CD4-positive, alpha-beta T cell treated with Interleukin-17A for 1 hour (primary cell): ENCODE measurements at regions not wholly inside any gene's neighbourhood (a gene's known extent, or its start where the extent isn't known, plus 50 kb on each side); places are given as distances from the start of the nearest gene placed in this dataset.

Experiments
- DNase-seq: peaks from one replicate; pipeline ENCODE4 v3.0.0-alpha.2; 2020

DNA sequence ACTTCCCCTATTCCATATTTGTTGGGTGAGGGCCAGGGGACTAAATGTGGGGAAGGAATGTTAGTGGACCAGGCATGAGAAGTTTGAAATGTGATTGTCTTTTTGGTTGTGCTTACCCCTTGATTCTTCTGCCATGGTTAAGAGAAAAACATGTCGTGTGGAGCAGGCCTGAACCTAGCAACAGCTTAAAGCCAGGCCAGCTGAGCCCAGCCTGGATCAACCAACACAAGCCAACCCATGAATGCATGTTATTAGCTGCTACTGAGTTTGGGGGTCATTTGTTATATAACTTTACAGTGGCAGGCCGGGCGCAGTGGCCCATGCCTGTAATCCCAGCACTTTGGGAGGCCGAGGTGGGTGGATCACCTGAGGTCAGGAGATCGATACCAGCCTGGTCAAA lies 52.4 kb upstream of the TRIO start:
- DNase-seq, result no peak

DNA sequence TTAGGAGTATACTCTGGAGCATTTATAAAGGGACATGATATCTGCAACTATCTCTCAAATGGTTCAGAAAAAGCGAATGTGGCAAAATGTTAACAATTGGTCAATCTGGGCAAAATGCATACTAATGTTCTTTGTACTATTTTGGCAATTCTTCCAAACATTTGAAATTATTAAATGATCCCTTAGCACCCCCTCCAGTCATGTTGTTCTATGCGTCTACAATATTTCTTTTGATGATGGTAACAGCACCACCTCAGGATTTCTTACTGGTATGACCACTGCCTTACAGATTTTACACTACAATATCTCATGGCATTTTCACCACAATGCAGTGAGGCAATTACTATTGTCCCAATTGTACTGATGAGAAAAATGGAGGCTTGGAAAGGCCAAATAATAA lies 52.9 kb upstream of the TRIO start:
- no peak for DNase-seq

DNA sequence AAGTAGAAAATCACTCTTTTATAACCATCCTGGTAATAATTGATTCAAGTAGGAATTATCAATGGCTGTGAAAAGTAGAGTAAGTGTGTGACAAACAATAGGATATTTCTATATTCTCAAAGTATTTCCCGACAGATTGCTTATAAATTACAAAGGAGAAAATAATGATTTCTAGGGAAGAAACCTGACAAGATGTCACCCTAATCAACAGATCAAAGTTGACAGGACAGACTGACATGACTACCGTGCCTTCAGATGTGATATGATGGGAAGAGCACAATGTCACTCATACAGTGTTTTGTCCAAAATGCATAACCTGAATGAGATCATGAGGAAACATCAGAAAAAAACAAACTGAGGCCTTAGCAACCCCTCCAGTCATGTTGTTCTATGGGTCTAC lies 53.9 kb upstream of the TRIO start:
- DNase-seq, result no peak

DNA sequence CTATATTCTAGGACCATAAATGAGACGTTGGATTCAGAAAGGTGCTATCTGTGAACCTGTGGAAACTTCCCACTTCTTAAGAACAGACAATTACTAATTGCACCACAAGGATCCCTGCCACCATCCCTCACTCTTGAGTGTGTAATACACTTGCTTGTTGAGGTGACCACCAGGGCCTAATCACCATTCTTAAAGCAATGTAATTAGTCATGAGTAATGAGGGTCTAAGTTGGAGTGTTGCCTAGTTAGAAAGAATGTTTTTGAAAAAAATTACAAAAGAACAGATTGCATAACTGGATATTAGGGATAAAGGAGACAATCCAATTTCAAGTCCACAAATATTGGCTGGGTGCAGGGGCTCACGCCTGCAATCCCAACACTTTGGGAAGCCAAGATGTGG lies 56.9 kb upstream of the TRIO start:
- no peak for DNase-seq

DNA sequence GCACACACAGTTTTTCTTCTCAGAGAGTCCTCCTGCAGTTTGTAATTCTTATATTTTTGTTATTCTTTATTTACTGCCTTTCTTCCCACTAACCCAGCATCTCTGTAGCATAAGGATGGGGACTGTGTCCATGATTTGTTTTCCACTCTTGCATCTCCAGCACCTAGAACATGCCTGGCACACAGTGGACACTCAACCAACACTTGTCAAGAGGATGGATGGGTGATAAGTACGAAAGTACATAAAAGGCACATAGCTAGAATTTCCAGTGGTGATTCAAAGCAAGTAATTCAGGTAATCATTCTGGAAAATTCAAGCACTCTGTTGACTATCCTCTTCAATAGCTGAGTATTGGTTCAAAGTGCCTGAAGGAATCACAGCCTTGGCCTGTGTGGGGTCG lies 60.2 kb upstream of the TRIO start:
- DNase-seq, result no peak

DNA sequence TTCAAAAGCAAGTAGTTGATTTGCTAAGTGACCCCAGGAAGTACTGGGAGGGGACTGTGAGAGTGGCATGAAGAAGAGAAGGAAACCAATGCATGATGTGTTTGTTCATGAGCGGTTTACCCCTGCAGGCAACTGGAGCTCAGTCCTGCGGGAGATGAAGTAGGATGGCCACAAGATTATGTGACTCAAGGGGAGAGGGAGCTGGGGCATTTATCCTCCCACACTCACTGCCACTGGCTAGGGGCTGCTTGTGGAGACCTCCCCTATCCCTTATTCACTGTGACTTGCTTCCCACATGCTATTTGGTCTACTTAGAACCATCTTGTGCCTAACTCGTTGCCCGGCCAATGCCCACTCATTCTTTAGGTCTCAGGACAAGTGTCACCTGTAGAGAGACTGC lies 60.6 kb upstream of the TRIO start:
- no peak for DNase-seq

DNA sequence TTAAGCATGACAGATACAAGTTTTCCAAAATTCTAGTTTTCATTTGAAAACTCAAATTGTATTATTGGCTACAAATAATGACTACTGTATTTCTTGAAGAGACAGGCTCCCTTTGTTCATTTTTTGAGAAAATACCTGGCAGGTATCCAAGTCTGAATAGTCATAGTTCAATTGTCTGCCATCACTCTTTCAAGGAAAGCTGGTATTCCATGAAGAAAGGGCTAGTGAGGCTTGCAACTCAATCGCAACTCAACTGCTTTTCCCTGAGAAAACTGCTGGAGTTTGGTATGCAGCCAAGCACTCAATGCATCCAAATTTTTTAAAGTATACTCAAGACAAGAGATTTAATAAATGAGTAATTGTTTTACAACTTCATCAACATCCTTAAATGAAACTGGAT lies 61.4 kb upstream of the TRIO start:
- no peak for DNase-seq

DNA sequence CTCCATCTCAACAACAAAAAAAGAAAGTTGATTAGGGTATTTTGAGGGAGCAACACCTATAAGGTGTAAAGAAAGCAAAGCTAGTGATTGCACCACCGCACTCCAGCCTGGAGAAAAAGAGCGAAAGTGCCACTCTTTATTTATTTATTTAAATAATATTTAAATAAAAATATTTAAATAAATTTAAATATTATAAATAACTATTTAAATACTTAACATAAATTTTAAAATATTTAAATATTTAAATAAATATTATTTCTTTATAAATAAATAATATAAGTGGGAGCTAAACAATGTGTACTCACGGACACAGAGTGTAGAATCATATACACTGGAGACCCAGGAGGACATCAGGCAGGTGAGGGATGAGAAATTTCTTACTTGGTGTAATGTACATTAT lies 64.4 kb upstream of the TRIO start:
- DNase-seq, result no peak

DNA sequence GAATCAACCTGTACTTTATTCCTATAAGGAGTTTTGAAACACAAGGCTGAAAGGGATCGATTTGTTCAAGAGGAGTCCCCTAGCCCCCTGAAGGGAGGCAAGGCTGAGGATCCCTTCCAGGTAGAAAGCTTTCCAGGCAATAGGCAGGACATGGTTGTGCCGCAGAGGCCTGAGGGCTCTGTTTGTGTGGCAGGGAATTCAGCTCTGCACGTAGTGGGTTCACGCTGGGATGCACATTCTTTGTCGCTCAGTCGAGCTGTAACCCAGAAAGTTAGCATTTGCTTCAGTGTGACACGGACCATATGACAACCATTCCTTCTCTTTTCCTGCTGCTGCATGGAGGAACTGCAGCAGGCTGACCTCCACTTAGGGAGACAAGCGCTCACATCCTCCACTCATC lies 65.6 kb upstream of the TRIO start:
- no peak for DNase-seq

DNA sequence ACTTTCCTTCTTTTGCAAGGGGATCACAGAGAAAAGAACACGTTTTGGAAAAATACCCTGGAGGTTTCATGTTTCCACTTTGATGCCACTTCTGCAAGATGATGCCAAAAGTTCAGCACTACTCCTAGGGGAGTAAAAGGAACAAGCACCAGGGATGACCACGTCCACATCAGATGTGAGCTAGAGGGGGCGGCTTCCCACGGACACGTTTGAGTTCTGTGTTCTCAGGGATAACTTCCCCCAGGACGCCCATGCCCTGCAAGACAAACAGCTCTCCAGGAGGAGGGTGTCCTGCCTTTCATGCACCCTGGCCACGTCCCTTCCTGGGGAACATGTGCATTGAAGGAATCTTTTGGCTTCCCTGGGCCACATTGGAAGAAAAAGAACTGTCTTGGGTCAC lies 66.6 kb upstream of the TRIO start:
- no peak for DNase-seq

DNA sequence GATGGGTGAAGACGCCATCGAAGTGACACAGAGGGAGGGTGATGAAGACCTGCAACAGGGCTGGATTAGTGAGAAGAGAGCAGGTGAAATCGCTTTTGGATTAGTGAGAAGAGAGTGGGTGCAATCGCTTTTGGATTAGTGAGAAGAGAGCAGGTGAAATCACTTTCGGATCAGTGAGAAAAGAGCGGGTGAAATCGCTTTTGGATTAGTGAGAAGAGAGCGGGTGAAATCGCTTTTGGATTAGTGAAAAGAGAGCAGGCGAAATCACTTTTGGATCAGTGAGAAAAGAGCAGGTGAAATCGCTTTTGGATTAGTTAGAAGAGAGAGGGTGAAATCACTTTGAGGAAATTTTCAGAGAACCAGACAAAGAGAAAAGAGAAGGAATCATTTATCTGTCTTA lies 67.2 kb upstream of the TRIO start:
- DNase-seq, result no peak

DNA sequence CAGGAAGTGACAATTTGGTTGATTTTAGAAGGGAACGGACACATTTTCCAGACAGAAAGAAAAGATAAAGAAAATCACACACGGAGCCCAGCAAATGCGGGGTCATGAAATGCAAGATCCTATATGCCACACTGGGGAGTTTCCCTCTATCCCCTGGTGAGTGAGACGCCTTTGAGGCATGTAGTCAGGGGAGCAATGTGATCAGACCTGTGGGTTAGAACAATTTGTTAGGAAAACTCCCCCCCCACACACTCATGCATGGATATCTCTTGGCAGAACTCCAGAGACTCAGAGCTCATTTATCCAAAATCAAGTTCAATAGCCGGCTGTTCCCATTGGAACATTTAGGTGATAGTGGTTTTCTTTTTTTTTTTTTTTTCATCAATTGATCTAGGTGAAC lies 71.7 kb upstream of the TRIO start:
- DNase-seq, result no peak

DNA sequence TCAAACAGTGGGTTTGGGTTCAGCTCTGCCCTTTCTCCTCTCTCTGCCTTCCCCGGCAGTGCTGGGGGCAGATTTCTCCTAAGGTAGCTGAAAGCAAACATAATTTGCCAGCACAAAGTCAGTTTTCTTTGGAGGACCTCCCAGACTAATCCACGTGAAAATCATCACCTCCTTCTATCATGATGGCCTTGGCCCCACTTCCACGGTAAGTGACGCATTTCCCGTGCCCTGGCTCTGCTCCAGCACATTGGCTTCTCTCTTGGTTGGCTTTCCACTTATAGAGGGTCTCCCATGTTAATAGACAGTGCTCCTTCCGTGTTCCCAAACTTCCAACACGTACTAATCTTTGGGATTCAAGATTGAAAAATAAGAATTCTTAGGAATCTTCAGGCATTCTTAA lies 74.1 kb upstream of the TRIO start:
- no peak for DNase-seq

DNA sequence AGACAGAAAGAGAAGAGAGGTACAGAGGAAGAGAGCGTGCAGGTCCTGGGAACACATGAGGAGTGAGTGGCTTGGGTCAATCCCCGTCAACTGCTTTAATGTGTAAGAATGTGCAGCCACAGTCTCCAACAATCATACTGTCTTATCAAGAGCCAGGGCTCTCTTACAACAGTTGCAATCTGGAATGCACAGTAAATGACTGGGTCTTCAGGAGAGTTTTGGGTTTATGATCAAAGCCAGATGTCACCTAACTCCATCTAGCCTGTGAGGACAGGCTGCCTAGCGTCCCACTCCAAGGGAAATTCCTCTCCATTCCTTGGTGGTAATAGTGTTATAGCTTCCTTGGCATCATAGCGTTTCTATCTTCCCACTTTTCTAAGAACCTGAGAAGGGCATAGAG lies 75.0 kb upstream of the TRIO start:
- no peak for DNase-seq

DNA sequence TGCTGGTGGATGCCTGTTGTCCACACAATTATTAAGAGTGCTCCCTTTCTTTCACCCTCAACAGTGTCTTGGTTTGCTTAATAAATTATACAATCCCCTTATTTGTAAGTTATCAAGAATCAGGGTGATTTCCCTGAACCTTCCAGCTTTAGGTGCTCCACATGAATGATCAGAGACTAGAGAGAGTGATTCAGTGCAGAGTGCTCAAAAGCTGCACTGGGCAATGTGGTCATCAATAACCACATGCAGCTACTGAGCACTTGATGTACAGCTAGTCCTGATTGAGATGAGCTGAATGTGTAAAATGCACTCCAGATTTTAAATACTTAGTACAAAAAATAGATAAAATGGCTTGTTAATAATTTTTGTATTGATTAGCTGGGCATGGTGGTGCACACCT lies 76.8 kb upstream of the TRIO start:
- no peak for DNase-seq

DNA sequence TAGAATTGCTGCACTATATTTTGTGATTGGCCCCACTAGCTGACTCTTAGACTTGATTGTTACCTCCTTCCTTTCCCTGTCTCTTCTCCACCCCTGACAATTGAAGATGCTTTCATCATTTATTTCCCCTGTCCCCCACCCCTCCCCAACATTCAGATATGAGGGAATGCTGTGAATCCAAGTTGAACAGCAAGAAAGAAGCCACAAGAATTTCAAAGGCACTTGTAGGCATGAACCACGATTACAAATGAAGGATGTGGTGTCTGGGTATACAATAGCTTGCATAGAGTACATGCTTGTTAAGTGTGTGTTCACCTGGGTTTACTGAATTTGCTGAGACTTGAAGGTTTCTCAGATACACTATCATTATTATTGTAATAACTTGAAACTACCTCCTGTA lies 78.3 kb upstream of the TRIO start:
- no peak for DNase-seq

DNA sequence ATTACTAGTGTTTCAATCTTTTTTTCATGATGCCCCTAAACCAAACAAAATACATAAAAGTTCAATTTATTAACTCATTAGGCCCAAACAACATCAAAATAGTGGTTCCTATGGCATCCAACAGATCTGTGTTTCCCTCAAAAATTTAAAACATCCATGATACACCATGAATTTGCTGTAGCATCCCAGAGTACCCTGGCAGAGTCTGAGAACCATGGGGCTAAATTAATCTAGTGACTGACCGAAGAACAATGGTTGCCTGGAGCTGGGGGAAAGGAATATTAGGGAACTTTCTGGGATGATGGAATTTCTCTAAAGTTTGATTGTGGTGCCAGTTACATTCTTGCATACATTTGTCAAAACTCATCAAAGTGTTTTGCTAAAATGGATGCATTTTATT lies 79.5 kb upstream of the TRIO start:
- DNase-seq, result no peak

DNA sequence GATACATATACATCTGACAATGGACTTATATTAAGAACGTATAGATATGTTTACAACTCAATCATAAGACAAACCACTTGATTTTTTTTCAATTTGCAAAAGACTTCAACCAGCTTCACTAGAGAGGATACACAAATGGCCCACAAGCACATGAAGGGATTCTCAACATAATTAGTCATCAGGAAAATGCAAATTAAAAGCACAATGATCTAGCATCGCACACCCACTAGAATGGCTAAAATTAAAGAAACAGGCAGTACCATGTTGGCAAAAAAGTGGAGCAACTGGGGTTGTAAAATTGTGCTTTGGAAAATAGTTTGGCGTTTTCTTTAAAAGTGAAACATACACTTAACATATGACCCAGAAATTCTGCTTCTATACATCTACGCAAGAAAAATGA lies 80.0 kb upstream of the TRIO start:
- DNase-seq, result no peak

DNA sequence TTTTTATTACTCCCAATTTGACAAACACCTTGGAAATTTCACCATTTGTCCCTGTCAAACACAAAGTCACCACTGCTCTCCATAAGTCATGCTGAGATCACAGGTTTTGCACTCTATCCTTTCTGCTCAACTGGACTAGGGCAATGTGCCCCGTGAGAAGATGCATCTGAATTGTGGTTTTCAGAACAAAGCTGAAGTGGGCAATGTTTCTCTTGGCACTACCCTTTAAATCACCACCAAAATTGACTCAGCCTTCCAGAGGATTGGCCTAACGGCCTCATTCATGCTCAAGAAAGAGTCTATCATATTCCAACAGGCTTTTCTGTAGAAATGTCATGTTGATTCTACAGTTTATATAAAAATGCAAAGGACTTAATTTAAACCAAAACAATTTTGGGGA lies 81.0 kb upstream of the TRIO start:
- no peak for DNase-seq

DNA sequence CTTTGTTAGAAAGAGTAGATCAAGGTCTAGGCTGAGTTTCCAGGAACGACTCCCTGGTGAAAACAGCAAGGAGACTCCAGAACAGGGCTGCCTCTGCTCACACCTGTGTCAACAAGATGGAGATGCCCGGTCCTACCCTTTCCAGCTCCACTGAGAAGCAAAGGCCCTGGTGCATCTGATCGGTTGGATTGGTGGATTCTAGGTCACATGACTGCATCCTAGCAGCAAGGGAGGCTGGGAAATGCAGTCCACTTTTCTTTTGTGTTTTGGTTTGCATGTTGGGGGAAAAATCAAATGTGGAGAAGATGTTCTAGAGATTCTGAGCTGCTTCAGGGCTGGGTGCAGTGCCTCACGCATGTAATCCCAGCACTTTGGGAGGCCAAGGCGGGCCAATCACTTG lies 82.0 kb upstream of the TRIO start:
- DNase-seq, result no peak

DNA sequence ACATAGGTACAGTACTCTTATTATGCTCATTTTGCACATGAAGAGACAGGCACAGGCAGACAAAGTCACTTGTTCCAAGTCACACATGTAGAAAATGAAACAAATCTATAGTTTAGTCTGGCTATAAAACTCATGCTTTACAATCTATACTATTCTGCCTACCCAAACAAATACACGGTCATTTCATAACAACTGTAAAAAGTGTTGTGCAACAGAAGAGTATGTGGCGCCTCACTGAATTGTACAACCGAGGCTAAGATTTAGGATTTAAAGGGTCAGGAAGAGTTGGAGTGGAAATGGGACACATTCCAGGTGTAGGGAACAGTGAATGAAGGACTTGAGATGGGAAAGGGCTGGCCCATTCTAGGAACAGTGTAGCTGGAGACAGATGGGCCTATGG lies 82.9 kb upstream of the TRIO start:
- DNase-seq, result no peak

DNA sequence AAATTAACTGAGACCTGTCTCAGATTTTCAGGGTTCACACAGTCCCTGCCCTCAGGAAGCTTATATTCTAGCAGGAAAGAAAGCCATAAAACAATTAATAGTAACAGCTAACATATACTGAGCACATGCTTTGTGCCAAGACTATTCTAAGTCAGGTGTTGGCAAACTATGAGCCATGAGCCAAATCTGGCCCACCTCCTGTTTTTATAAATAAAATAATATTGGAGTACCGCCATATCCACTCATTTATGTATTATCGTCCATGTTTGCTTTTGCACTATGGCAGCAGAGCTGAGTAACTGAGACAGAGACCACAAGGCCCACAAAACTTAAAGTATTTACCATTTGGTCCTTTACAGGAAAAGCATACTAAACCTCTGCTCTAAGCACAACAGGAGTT lies 83.3 kb upstream of the TRIO start:
- DNase-seq, result no peak

DNA sequence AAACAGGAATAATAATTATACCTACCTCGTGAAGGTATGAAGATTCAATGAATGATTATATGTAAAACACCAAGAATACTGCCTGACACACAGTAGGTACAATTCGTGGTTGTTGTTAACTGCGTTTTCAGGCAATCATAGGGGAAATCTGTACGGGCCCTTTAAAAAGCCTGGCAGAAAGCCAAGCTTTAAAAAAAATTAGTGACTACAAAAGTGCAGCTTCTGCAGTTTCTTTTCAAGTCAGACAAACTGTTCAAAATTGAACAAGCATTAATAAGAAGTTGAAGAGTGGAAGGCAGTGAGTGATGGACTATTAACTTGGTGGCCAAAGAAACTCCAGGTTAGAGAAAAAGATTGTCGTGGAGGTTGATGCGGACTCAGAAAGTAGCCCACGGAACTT lies 85.9 kb upstream of the TRIO start:
- DNase-seq, result no peak

DNA sequence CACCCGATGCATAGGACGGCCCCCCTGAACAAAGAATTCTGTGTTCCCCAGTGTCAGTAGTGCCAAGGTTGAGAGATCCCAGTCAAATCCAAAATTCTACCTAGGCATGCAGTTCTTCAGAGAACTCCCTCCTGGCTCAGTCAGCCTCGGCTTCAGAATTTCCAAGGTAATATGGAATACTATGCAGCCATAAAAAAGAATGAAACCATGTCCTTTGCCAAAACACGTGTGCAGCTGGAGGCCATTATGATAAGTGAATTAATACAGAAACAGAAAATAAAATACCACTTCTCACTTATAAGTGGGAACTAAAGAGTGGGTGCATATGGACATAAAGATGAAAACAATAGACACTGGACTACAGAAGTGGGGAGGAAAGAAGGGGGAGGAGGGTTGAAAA lies 87.1 kb upstream of the TRIO start:
- DNase-seq, result no peak

DNA sequence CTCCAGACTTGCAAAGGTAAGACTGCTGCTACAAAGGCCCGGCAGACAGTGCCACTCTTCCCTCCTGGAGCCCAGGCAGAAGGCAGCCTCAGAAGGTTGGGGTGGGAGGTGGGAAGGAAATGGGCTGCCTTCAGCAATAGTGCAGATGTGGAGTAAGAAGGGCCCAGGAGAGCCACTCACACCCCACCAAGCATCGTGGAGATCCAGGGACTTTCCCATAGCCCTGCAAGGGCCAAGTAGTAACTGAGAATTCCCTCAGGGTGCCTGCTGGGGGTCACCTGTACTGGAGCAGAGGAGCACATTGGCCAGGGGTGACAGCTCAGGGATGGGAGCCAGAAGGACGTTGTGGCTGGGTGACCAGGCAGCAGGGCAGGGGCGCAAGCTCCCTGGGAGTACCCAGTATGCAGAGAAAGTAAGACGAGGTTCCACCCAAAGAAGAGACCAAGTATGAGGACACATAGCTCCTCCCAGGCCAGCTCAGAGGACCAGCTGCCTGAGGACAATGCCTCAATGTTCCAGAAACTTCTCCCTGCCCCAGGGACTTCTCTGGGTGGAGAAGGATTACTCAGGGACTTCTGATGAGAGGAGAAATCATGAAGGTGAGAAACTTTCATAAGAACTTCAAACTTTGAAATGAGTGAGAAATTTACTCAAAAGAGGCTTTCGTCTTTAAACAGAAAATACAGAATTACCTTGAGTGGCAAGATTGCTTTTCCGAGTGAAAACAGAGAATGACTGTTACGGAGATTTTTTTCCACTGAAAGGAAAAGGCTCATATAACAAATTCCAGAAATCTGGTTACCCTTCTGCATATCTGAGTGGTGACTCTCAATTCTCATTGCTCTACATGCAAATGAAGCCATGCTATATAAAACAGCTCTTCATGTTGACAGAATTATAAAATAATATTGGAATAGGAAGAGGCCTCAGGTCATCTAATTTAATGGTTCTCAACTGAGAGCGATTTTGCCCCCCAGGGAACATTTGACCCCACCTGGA lies 87.9 kb upstream of the TRIO start:
- no peak for DNase-seq
